GM21381 (cell line): ENCODE measurements at regions not wholly inside any gene's neighbourhood (a gene's known extent, or its start where the extent isn't known, plus 50 kb on each side); places are given as distances from the start of the nearest gene placed in this dataset.

Source experiments
- ATAC-seq: cut with Tn5 transposase; IDR thresholded peaks from one replicate; pipeline ENCODE4 v1.9.1; 2021; ENCODE audit warnings: mild to moderate bottlenecking, moderate library complexity; ENCODE audit not compliant: unreplicated experiment

- ATAC-seq = peak; percentile 87
These were observed 59.3 kb upstream of the COMTD1 start for GRCh38 chr10:75294866-75295701.

DNA sequence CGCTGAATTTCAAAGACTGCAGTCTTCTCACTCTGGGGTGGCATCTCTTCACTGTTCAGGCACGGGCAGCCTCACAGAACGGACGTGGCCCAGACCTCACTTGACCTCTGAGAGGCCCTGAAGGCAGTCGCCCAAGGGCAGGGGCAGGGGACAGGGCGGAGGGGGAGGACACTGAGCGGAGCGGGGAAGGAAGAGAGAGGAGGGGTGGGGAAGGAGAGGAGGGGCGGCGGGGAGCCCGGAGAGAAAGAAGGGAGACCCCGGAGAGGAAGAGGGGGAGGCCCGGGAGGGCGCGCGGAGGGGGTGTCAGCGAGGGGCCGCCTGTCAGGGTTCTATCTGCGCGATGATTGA lies 58.7 kb upstream of the COMTD1 start:
- ATAC-seq = no peak

DNA sequence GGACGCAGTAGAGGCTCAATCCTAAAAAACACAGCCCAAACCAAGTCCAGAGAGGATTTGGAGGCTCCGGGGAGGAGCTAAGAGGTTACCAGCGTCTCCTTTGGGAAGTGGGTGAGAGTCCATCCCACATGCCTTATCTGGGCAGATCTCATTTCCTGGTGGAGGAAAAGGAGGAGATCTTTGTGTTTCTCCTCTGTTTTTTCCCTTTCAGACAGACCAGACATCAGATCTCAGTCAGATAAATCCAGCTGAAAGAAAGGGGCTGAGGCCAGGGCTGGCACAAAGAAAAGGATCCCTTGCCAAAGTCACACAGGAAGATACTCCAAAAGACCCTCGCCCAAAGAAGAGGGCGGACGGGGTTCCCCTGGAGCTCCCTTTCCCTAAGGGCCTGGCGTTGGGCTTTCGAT lies 58.3 kb upstream of the COMTD1 start:
- no peak for ATAC-seq

DNA sequence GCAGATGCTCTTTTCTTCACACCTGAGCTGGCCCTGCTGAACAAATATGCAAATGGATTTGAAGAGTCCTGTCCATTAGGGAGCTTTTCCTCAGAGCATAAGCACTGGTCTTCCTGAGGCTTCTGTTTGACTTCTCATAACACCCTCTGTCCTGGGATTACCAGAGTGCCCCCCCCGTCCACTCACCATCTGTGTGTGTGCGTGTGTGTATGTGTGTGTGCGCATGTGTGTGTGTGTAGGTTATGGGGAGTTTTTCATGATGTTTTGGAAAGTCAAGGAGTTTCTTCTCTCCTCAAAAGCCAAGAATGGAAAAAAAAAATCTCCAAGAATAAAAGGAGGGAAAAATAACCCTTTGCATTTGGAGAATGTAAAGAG lies 57.7 kb upstream of the COMTD1 start:
- ATAC-seq = no peak

GRCh38 chr10:75292794-75293445 lies 57.2 kb upstream of the COMTD1 start:
- ATAC-seq = no peak

GRCh38 chr10:75291805-75292204 lies 56.0 kb upstream of the COMTD1 start:
- ATAC-seq = no peak

GRCh38 chr10:75288140-75288711 lies 52.5 kb upstream of the COMTD1 start:
- ATAC-seq = no peak

DNA sequence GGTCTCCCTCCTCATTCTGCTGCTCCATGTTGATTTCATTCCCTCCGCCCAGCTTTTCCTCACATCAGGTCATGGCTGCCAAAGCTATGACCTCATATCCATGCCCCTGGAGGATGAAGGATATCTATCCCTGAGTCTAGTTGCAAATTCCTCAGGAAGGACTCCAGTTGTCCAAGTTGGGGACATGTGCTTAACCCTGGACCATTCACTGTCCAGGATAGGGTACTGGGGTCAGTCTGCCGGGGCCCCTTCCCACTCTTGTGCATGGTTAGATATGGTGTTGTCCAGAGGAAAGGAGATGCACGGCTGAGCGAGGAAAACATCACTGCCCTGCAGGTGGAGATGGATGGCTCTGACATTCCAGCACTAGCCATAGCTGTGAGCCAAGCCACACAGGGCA lies 51.9 kb upstream of the COMTD1 start:
- no peak for ATAC-seq

DNA sequence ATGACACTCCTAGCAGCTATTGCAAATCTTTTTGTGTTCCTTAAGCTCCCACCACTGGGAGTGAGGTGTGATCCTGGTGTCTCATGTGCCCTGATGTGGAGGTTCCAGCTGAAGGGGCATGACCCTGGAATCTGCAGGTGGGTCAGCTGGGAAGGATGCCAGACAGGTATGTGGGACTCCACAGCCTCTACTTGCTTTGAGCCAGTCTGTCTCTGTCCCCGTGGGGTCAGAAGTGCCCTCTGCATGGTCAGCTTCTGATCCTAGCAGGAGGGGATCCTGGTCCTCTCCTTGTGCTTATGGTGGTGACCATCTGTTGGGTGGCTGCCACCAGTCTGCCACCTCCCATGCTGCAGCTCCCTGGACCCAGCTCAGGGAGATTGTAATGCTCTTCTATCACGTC lies 51.1 kb upstream of the COMTD1 start:
- no peak for ATAC-seq
